ENCODE measurements at regions not wholly inside any gene's neighbourhood (a gene's known extent, or its start where the extent isn't known, plus 50 kb on each side); places are given as distances from the start of the nearest gene placed in this dataset.

DNA sequence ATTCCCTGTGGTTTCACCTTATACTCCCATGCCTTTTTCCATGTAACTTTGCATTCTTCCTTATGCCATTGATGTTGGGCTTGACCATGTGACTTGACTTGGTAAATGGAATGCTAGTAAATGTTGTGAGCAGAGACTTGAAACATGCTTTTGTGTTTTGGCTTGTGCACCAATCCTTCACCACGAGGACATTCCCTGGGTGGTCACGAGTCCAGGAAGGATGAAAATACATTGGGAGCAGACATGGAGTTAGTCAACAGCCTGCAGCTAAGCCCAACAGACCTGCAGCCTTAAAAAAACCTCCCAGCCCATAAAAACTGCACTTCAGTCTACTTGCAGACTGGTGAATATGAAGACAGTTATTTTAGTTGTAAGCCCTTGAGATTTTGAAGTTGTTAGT lies 116.5 kb upstream of the SPATS2L start:
- Histone ChIP-seq H3K27me3 (replicated peaks in 1 of 4; ENCODE audit: control extremely low read depth in 1 of 4, control insufficient read depth in 3 of 4, insufficient read depth in 4 of 4, low read length in 3 of 4) (peaks cover 0 to 4% (median 0%) of the 10 kb centered on the region in 4 experiments), H3K9me3 (ENCODE audit: control extremely low read depth in 1 of 3, control insufficient read depth in 2 of 3, insufficient read depth in 1 of 3, low read length in 2 of 3) (no peaks in the 10 kb centered on the region), H3K9ac (ENCODE audit: low read length) (no peak overlapping the region), H3K79me2 (ENCODE audit: control insufficient read depth, insufficient read depth, low read length) (no peaks in the 10 kb centered on the region), H2AFZ (ENCODE audit: insufficient read depth, low read depth, low read length, poor library complexity, severe bottlenecking) (no peak overlapping the region), H4K20me1 (ENCODE audit: control insufficient read depth, insufficient read depth, low read length, poor library complexity, severe bottlenecking) (no peaks in the 10 kb centered on the region), H3K36me3 (replicated peaks in 1 of 2; ENCODE audit: control extremely low read depth in 1 of 2, control insufficient read depth in 1 of 2, extremely low read depth in 1 of 2, insufficient read depth in 2 of 2, low read length in 1 of 2) (no peaks in the 10 kb centered on the region), H3K4me1 (ENCODE audit: control insufficient read depth in 2 of 2, insufficient read depth in 2 of 2, low read length in 2 of 2) (no peaks in the 10 kb centered on the region), H3K4me3 (ENCODE audit: control extremely low read depth in 1 of 5, extremely low read depth in 1 of 5, insufficient read depth in 1 of 5, low read depth in 2 of 5, low read length in 4 of 5) (no peak overlapping the region), H3K4me2 (replicated peaks; ENCODE audit: low read depth, low read length, poor library complexity, severe bottlenecking) (no peak overlapping the region), H3K27ac (ENCODE audit: low read length in 2 of 2) (no peak overlapping the region)
- ATAC-seq (ENCODE audit: low read depth) (no peak), DNase-seq (no peak)
- no peak overlapping the region for H3K27ac Mint-ChIP-seq
- TF ChIP-seq EZH2 (IDR thresholded peaks at IDR 0.05; ENCODE audit: borderline replicate concordance, insufficient read depth, low read depth, low read length, poor library complexity, severe bottlenecking), result no peak
- no peak for TF ChIP-seq CTCF (IDR thresholded peaks at IDR 0.05)
- H3K9me3 Mint-ChIP-seq (ENCODE audit: insufficient read depth), result no peaks in the 10 kb centered on the region
- H3K27me3 Mint-ChIP-seq, result peaks cover 25% of the 10 kb centered on the region
- 40% methylated on average over 1 of the region's 2 CpGs for WGBS (ENCODE audit: insufficient coverage)
- no peak overlapping the region for H3K4me3 Mint-ChIP-seq
- CTCF ChIA-PET, result no interaction called here
- H3K4me1 Mint-ChIP-seq, result no peaks in the 10 kb centered on the region
- intact Hi-C loops (cut with micrococcal nuclease), result no loop called here
- POLR2A ChIA-PET, result no interaction called here

GRCh38 chr2:200193331-200193730 lies 113.2 kb upstream of the SPATS2L start:
- Histone ChIP-seq H3K36me3 (replicated peaks in 1 of 2; ENCODE audit: control extremely low read depth in 1 of 2, control insufficient read depth in 1 of 2, extremely low read depth in 1 of 2, insufficient read depth in 2 of 2, low read length in 1 of 2) (no peaks in the 10 kb centered on the region), H3K27me3 (replicated peaks in 1 of 4; ENCODE audit: control extremely low read depth in 1 of 4, control insufficient read depth in 3 of 4, insufficient read depth in 4 of 4, low read length in 3 of 4) (no peaks in the 10 kb centered on the region), H3K4me3 (ENCODE audit: control extremely low read depth in 1 of 5, extremely low read depth in 1 of 5, insufficient read depth in 1 of 5, low read depth in 2 of 5, low read length in 4 of 5) (no peak overlapping the region), H3K4me1 (ENCODE audit: control insufficient read depth in 2 of 2, insufficient read depth in 2 of 2, low read length in 2 of 2) (no peaks in the 10 kb centered on the region), H3K9me3 (ENCODE audit: control extremely low read depth in 1 of 3, control insufficient read depth in 2 of 3, insufficient read depth in 1 of 3, low read length in 2 of 3) (no peaks in the 10 kb centered on the region), H3K27ac (ENCODE audit: low read length in 2 of 2) (no peak overlapping the region), H3K4me2 (replicated peaks; ENCODE audit: low read depth, low read length, poor library complexity, severe bottlenecking) (no peak overlapping the region), H3K9ac (ENCODE audit: low read length) (no peak overlapping the region), H2AFZ (ENCODE audit: insufficient read depth, low read depth, low read length, poor library complexity, severe bottlenecking) (no peak overlapping the region), H4K20me1 (ENCODE audit: control insufficient read depth, insufficient read depth, low read length, poor library complexity, severe bottlenecking) (no peaks in the 10 kb centered on the region), H3K79me2 (ENCODE audit: control insufficient read depth, insufficient read depth, low read length) (no peaks in the 10 kb centered on the region)
- 83% methylated on average over 1 of the region's 3 CpGs for WGBS (ENCODE audit: insufficient coverage)
- Mint-ChIP-seq H3K27ac (no peak overlapping the region), H3K27me3 (peaks cover 40% of the 10 kb centered on the region), H3K4me3 (no peak overlapping the region), H3K9me3 (ENCODE audit: insufficient read depth) (no peaks in the 10 kb centered on the region), H3K4me1 (no peaks in the 10 kb centered on the region)
- ATAC-seq (ENCODE audit: low read depth), result no peak
- CTCF ChIA-PET, result no interaction called here
- POLR2A ChIA-PET, result no interaction called here
- intact Hi-C loops (cut with micrococcal nuclease), result no loop called here
- DNase-seq, result no peak
- TF ChIP-seq CTCF (IDR thresholded peaks at IDR 0.05), result no peak
- TF ChIP-seq EZH2 (IDR thresholded peaks at IDR 0.05; ENCODE audit: borderline replicate concordance, insufficient read depth, low read depth, low read length, poor library complexity, severe bottlenecking), result no peak

Data from B cell (primary cell).